ENCODE measurements at regions not wholly inside any gene's neighbourhood (a gene's known extent, or its start where the extent isn't known, plus 50 kb on each side); places are given as distances from the start of the nearest gene placed in this dataset.

DNA sequence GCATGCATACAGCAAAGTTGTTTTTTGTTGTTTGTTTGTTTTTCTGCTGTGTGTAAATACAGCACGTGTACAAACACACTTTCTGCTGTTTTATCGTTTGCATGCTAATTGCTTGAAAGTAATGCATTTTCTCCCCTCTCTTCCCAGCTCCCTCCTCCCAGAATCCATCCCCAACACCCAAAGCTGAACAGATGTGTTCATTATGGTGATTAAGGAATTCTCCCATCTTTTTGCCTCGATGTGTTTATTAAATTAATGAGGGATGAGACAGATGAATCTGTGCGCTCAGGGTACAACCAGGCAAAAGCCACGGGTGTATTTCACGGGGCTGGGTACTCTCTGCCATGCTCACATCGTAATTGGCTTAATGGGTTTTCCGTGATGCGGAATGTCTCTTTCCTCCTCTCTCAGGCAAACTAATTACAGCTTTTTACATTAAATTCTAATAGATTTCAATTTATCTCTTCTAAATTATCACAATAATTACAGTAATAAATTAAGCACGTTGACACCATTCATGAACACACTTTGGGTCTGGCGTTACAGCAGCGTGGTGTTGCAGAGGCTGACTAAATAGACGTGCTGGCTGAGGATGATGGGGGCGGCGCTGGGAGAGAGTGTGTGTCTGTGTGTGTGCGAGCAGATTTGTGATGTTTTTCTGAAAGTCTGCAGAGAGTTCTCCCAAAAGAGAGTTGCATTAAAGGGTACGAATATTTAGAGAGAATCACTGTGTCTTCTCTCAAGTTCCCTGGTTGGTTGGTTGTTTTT, 117.7 kb downstream of the CRLF2 start:
- TF ChIP-seq, protein P1, sequence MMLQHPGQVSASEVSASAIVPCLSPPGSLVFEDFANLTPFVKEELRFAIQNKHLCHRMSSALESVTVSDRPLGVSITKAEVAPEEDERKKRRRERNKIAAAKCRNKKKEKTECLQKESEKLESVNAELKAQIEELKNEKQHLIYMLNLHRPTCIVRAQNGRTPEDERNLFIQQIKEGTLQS (IDR thresholded peaks at IDR 0.05; ENCODE audit: insufficient read depth, low read depth, low read length) = no peak
- TF ChIP-seq POLR2A (IDR thresholded peaks at IDR 0.05; ENCODE audit: control extremely low read depth in 1 of 2, low read depth in 2 of 2, low read length in 2 of 2) (no peak), EZH2 (IDR thresholded peaks at IDR 0.05; ENCODE audit: low read depth, low read length, severe bottlenecking) (no peak), POLR2AphosphoS5 (IDR thresholded peaks at IDR 0.05; ENCODE audit: low read depth, low read length) (no peak), RFX5 (IDR thresholded peaks at IDR 0.05; ENCODE audit: borderline replicate concordance, low read depth, low read length) (no peak), SP1 (IDR thresholded peaks at IDR 0.05; ENCODE audit: low read depth, low read length) (no peak), SRF (IDR thresholded peaks at IDR 0.05; ENCODE audit: low read depth, low read length) (no peak), EP300 (IDR thresholded peaks at IDR 0.05; ENCODE audit: borderline replicate concordance in 1 of 2, low read depth in 2 of 2, low read length in 2 of 2) (no peak), JUN (IDR thresholded peaks at IDR 0.05; ENCODE audit: low read depth, low read length) (no peak), GTF2F1 (IDR thresholded peaks at IDR 0.05; ENCODE audit: borderline replicate concordance, low read depth, low read length) (no peak), TBP (IDR thresholded peaks at IDR 0.05; ENCODE audit: low read depth, low read length) (no peak)
- TF ChIP-seq, protein P2, sequence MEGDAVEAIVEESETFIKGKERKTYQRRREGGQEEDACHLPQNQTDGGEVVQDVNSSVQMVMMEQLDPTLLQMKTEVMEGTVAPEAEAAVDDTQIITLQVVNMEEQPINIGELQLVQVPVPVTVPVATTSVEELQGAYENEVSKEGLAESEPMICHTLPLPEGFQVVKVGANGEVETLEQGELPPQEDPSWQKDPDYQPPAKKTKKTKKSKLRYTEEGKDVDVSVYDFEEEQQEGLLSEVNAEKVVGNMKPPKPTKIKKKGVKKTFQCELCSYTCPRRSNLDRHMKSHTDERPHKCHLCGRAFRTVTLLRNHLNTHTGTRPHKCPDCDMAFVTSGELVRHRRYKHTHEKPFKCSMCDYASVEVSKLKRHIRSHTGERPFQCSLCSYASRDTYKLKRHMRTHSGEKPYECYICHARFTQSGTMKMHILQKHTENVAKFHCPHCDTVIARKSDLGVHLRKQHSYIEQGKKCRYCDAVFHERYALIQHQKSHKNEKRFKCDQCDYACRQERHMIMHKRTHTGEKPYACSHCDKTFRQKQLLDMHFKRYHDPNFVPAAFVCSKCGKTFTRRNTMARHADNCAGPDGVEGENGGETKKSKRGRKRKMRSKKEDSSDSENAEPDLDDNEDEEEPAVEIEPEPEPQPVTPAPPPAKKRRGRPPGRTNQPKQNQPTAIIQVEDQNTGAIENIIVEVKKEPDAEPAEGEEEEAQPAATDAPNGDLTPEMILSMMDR (IDR thresholded peaks at IDR 0.05; ENCODE audit: control extremely low read depth in 1 of 3, insufficient read depth in 1 of 3, low read depth in 1 of 3, low read length in 3 of 3) = no peak

All from H1 (cell line).